HG02885 (cell line): ENCODE measurements at regions not wholly inside any gene's neighbourhood (a gene's known extent, or its start where the extent isn't known, plus 50 kb on each side); places are given as distances from the start of the nearest gene placed in this dataset.
"Not testable (repeated sequence)": the region's sequence is repeated elsewhere in the genome, so short reads cannot be mapped to it uniquely, and the experiment has no call there.

ENCODE experiments used
- ATAC-seq: cut with Tn5 transposase; IDR thresholded peaks from one replicate; pipeline ENCODE4 v1.9.1; 2021; ENCODE audit warnings: mild to moderate bottlenecking; ENCODE audit not compliant: unreplicated experiment, poor library complexity

- no peak for ATAC-seq
Observed at GRCh38 chr19:27821418-27822018, 1391.4 kb downstream of the UQCRFS1 start.

GRCh38 chr19:27815985-27816384, 1397.0 kb downstream of the UQCRFS1 start:
- ATAC-seq = no peak

DNA sequence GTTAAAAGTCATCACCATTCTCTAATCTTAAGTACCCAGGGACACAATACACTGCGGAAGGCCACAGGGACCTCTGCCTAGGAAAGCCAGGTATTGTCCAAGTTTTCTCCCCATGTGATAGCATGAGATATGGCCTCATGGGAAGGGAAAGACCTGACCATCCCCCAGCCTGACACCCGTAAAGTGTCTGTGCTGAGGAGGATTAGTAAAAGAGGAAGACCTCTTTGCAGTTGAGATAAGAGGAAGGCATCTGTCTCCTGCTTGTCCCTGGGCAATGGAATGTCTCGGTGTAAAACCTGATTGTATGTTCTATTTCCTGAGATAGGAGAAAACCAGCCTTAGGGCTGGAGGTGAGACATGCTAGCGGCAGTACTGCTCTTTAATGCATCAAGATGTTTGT, 1398.1 kb downstream of the UQCRFS1 start:
- ATAC-seq = not testable (repeated sequence)

DNA sequence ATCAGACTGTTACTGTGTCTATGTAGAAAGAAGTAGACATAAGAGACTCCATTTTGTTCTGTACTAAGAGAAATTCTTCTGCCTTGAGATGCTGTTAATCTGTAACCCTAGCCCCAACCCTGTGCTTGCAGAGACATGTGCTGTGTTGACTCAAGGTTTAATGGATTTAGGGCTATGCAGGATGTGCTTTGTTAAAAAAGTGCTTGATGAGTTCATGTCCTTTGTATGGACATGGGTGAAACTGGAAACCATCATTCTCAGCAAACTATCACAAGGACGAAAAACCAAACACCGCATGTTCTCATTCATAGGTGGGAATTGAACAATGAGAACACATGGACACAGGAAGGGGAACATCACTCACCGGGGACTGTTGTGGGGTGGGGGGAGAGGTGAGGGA, 1398.7 kb downstream of the UQCRFS1 start:
- ATAC-seq = not testable (repeated sequence)

GRCh38 chr19:27806471-27807070, 1406.4 kb downstream of the UQCRFS1 start:
- ATAC-seq = no peak

DNA sequence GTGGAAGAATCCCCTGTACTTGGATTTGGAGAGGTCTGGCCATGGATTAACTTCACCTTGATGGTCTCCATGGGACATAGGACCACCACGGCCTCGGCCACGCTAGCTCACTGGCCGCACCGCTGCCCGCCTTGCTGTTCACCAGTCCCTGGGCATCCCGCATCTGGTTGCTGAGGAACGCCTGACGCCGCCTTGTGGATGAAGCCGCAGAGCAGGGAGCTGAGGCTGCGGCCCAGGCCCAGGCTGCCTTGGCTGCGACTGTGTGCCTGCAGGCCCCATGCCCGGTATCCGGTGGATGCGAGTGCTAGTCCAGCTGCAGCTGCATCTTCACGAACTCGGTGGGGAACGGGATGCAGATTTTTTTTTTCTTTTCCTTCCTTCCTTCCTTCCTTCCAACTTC, 1407.1 kb downstream of the UQCRFS1 start:
- ATAC-seq = no peak

GRCh38 chr19:27802293-27802692, 1410.7 kb downstream of the UQCRFS1 start:
- not testable (repeated sequence) for ATAC-seq

DNA sequence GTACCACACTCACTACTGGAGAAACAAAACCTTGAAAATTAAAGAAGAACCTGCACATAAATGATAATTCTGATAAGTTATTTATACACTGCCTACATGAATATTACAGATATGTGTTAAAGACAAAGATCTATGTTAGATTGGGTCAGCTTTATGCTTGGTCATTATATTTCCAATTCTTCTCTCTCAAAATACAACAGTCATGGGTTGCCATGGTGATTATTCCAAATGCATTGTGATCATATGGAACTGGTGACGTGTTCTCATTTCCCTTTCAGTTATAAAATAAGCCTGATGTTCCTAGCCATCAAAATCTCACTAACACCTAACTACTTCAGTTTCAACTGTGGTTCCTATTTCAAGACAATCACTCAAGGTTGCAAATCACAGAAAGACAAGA, 1416.4 kb downstream of the UQCRFS1 start:
- no peak for ATAC-seq

GRCh38 chr19:27796073-27796472, 1416.9 kb downstream of the UQCRFS1 start:
- no peak for ATAC-seq

DNA sequence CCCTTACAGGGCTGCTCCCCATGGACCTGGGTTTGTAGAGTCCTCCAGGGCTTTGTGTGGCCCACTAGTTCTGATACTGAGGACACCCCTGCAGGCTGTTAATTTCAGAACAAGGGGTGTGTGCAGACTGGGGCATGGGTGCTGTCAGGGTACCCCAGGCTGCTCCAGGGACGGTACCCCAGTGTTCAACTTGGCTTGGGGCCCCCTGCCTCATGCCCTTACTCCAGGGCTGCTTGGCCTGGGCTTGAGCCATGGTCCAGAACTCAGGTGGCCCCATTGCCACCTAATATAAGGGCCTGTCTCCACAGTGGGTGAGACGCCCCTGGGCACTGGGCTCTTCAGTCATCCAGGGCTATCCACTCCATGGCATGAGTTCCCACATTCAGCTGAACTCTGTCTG, 1417.6 kb downstream of the UQCRFS1 start:
- no peak for ATAC-seq

GRCh38 chr19:27794494-27795042, 1418.4 kb downstream of the UQCRFS1 start:
- ATAC-seq = peak; percentile 0

DNA sequence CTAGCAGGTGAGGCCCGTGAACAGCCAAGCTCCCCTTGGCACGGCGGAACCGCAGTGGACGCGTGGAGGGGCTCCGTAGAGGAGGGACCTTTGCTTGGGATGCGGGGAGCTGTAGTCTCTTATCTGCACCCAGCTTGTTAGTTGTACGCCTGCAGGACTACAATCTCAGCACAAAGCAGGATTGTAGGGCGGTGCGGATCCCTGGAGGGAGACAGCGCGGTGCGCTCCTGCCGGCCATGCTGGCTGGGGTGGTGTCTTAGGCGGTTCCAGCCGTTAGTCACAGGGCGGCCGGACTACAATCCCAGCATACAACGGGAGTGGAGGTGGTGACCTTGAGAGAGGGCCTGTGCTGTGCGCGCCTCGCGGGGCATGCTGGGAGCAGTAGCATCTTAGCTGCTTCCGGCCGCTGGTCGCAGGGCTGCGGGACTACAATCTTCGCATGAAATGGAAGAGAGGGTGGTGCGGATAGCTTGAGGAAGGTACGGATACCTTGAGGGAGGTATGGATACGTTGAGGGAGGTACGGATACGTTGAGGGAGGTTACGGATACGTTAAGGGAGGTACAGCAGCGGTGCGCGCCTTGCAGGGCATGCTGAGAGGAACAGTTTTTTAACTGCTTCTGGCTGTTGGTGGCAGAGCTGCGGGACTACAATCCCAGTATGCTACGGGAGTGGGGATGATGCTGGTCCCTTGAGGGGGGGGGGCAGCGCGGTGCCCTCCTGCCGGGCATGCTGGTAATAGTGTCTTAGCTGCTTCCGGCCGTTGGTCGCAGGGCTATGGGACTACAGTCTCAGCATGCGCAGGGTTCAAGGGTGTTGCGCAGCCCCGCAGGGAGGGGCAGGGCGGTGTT, 1419.1 kb downstream of the UQCRFS1 start:
- peak; percentile 88 for ATAC-seq

- peak; percentile 77 for ATAC-seq
Observed at GRCh38 chr19:27793128-27793643, 1419.8 kb downstream of the UQCRFS1 start.

GRCh38 chr19:27792576-27793127, 1420.3 kb downstream of the UQCRFS1 start:
- ATAC-seq = no peak

DNA sequence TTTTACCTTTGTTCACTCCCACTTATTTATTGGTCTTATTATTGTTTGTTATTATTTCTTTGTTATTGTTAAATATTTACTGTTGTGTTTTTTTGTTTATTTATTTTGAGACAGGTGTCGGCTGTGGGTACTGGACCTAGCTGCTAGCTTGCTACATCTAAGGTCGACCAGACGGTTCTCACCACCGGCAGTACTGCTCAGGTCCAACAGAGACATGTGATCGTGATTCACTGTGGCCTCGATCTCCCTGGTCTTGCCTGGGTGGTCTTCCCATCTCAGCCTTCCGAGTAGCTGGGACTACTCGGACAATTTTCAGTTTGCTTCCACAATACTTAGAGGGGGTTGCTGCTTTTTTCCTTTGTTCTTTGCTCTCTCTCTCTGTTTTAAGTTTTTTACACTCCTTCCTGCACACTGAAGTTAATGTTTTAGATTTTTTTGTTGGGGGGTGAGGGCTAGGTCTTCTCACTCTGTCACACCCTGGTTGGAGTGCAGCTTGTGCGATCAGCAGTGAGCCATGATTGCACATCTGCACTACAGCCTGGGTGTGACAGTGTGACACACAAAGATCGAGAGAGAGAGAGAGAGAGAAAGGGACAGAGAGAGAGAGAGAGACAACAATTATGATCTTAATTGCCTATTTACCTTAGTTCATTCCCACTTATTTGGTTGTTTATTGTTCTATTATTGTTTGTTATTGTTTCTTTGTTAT, 1432.4 kb downstream of the UQCRFS1 start:
- ATAC-seq = no peak

- ATAC-seq = no peak
Observed at GRCh38 chr19:27779954-27780353, 1433.0 kb downstream of the UQCRFS1 start.

GRCh38 chr19:27777726-27778125, 1435.2 kb downstream of the UQCRFS1 start:
- no peak for ATAC-seq

- ATAC-seq = no peak
Observed at GRCh38 chr19:27777242-27777641, 1435.7 kb downstream of the UQCRFS1 start.

DNA sequence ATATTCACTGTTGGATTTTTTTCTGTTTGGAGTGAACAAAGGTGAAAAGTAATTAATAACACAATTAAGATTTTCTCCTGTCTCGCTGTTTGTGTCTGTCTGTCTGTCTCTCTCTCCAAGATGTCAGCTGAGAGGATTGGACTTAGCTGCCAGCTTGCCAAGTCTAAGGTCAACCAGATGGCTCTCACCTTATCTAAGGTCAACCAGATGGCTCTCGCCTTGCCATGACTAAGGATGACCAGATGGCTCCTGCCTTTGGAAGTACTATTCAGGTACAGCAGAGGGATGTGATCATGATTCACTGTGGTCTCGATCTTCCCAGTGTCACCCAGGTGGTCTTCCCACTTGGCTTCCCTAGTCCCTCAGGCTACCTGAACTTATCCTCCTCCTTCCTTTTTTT, 1436.4 kb downstream of the UQCRFS1 start:
- no peak for ATAC-seq

DNA sequence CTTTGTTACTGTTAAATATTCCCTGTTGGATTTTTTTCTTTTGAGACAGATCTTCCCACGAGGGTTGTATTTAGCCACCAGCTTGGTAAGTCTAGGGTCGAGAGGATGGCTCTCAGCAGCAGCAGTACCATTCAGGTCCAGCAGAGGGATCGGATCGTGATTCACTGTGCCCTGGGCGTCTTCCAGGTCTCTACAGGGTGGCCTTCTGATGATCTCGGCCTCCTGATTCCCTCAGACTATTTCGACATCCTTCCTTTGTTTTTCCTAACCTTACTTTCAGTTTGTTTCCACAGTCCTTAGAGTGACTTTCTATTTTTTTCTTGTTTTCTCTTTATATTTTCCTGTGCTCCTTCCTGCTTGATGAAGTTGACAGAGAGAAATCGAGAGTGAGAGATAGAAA, 1436.9 kb downstream of the UQCRFS1 start:
- no peak for ATAC-seq
